GM10266 (cell line): ENCODE measurements at regions not wholly inside any gene's neighbourhood (a gene's known extent, or its start where the extent isn't known, plus 50 kb on each side); places are given as distances from the start of the nearest gene placed in this dataset.

Experiments used
- DNase-seq: peaks from one replicate; pipeline ENCODE4 v3.0.0; 2012; ENCODE audit errors: extremely low spot score
- TF ChIP-seq, protein P1 (sequence below): IDR thresholded peaks from 2 replicates; pipeline ENCODE4 v1.5.1; 2012; ENCODE audit warnings: mild to moderate bottlenecking, low read depth; ENCODE audit not compliant: control insufficient read depth, insufficient read depth; ENCODE audit errors: missing control alignments

- TF ChIP-seq, protein P1, sequence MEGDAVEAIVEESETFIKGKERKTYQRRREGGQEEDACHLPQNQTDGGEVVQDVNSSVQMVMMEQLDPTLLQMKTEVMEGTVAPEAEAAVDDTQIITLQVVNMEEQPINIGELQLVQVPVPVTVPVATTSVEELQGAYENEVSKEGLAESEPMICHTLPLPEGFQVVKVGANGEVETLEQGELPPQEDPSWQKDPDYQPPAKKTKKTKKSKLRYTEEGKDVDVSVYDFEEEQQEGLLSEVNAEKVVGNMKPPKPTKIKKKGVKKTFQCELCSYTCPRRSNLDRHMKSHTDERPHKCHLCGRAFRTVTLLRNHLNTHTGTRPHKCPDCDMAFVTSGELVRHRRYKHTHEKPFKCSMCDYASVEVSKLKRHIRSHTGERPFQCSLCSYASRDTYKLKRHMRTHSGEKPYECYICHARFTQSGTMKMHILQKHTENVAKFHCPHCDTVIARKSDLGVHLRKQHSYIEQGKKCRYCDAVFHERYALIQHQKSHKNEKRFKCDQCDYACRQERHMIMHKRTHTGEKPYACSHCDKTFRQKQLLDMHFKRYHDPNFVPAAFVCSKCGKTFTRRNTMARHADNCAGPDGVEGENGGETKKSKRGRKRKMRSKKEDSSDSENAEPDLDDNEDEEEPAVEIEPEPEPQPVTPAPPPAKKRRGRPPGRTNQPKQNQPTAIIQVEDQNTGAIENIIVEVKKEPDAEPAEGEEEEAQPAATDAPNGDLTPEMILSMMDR = no peak
- DNase-seq = no peak
These were observed 579.0 kb downstream of the PLCL1 start for GRCh38 chr2:198383392-198383791.

- no peak for DNase-seq
- TF ChIP-seq, protein P1 = no peak
These were observed 578.4 kb downstream of the PLCL1 start for GRCh38 chr2:198382811-198383210.

DNA sequence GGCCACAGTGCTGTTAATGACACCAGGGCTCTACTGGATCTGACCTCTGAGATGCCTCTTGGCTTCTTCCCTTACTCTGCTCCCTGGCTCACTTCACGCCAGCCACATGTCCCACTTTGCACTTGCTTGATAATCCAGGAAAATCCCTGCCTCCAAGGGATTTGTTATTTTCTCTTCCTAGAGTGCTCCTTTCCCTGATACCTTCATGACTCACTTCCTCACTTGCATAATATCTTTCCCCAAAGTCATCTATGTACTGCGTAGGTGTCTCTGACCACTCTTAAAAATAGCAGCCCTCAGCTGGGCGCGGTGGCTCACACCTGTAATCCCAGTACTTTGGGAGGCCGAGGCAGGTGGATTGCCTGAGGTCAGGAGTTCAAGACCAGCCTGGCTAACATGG, 572.3 kb downstream of the PLCL1 start:
- TF ChIP-seq, protein P1 = no peak
- no peak for DNase-seq

- TF ChIP-seq, protein P1 = no peak
- DNase-seq = no peak
These were observed 570.7 kb downstream of the PLCL1 start for GRCh38 chr2:198375083-198375410.

GRCh38 chr2:198374375-198375082, 570.1 kb downstream of the PLCL1 start:
- peak; percentile 17 for DNase-seq
- TF ChIP-seq, protein P1 = peak; percentile 73

GRCh38 chr2:198371921-198372543, 567.6 kb downstream of the PLCL1 start:
- TF ChIP-seq, protein P1 = no peak
- peak; percentile 31 for DNase-seq

DNA sequence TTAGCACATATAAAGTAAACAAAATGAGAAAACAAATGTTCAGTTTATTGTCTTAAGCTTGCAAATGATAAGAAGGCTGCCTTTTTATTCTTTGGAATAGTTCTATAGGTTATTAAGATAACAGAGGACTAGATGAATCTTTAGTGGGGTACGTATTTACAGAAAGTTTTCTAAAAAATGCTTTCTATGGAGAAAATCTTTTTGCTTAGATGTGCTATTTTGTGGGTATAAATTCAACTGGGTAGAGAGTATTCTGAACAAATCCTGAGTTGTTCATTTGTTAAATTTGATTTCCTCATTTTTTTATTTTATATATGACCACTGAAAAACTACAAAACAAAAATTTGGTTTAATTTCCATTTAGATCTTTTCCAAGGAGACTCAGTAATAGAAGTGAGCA, 566.9 kb downstream of the PLCL1 start:
- TF ChIP-seq, protein P1 = no peak
- no peak for DNase-seq
